Neural progenitor cell (in vitro differentiated cells): ENCODE measurements at regions not wholly inside any gene's neighbourhood (a gene's known extent, or its start where the extent isn't known, plus 50 kb on each side); places are given as distances from the start of the nearest gene placed in this dataset.

Experiments used
- DNase-seq: peaks from one replicate; pipeline ENCODE4 v3.0.0-alpha.2; 2016; ENCODE audit warnings: low spot score
- H2AFZ ChIP-seq: fragments of 200-600 bp; sonication (generic); replicated peaks from 2 replicates; pipeline ENCODE4 v1.6.1; 2016; ENCODE audit warnings: antibody characterized with exemption
- H3F3A ChIP-seq: fragments of 200-600 bp; sonication (generic); 2 replicates; pipeline ENCODE4 v1.6.1; 2016; ENCODE audit warnings: antibody characterized with exemption, low read depth
- H3K27ac ChIP-seq: fragments of 200-600 bp; sonication (generic); 2 replicates; pipeline ENCODE4 v1.5.1; 2016; ENCODE audit warnings: mild to moderate bottlenecking
- H3K27me3 ChIP-seq: fragments of 200-600 bp; sonication (generic); 2 replicates; pipeline ENCODE4 v1.6.1; 2016; ENCODE audit warnings: mild to moderate bottlenecking, moderate library complexity
- H3K36me3 ChIP-seq: fragments of 200-600 bp; sonication (generic); 2 replicates; pipeline ENCODE4 v1.5.1; 2016
- H3K4me1 ChIP-seq: fragments of 200-600 bp; sonication (generic); 2 replicates; pipeline ENCODE4 v1.6.1; 2016; ENCODE audit warnings: mixed run types
- H3K4me2 ChIP-seq: fragments of 200-600 bp; sonication (generic); 2 replicates; pipeline ENCODE4 v1.6.1; 2016
- H3K4me3 ChIP-seq: fragments of 200-600 bp; sonication (generic); 2 replicates; pipeline ENCODE4 v1.5.1; 2016
- H3K79me2 ChIP-seq: fragments of 200-600 bp; sonication (generic); 2 replicates; pipeline ENCODE4 v1.6.1; 2016; ENCODE audit warnings: low read depth
- H3K9ac ChIP-seq: fragments of 200-600 bp; sonication (generic); 2 replicates; pipeline ENCODE4 v1.6.1; 2016
- H3K9me3 ChIP-seq: fragments of 200-600 bp; sonication (generic); 2 replicates; pipeline ENCODE4 v1.5.1; 2016; ENCODE audit warnings: low read depth
- H4K20me1 ChIP-seq: fragments of 200-600 bp; sonication (generic); 2 replicates; pipeline ENCODE4 v1.6.1; 2016; ENCODE audit warnings: low read depth
- H3K27ac Mint-ChIP-seq: 3 replicates; pipeline ENCODE4 v1.8.0; 2021; ENCODE audit warnings: mixed read lengths
- H3K27me3 Mint-ChIP-seq: 2 replicates; pipeline ENCODE4 v1.8.0; 2022; ENCODE audit warnings: low read depth, mild to moderate bottlenecking, inconsistent platforms, moderate library complexity, mixed read lengths; ENCODE audit not compliant: insufficient read depth
- H3K36me3 Mint-ChIP-seq: 3 replicates; pipeline ENCODE4 v1.8.0; 2021; ENCODE audit warnings: mixed read lengths
- H3K4me1 Mint-ChIP-seq: 3 replicates; pipeline ENCODE4 v1.8.0; 2021; ENCODE audit warnings: mixed read lengths
- H3K4me3 Mint-ChIP-seq: 3 replicates; pipeline ENCODE4 v1.8.0; 2021; ENCODE audit warnings: mild to moderate bottlenecking, moderate library complexity, mixed read lengths
- H3K9me3 Mint-ChIP-seq: 3 replicates; pipeline ENCODE4 v1.8.0; 2020; ENCODE audit warnings: mixed read lengths
- EZH2 ChIP-seq: fragments of 200-600 bp; sonication (generic); IDR thresholded peaks from 2 replicates; pipeline ENCODE4 v1.6.1; 2017; ENCODE audit warnings: antibody characterized with exemption, mild to moderate bottlenecking, moderate library complexity
- EZH2phosphoT487 ChIP-seq: fragments of 200-600 bp; sonication (generic); IDR thresholded peaks from 2 replicates; pipeline ENCODE4 v1.6.1; 2017; ENCODE audit warnings: antibody characterized with exemption
- TF ChIP-seq, protein P1 (sequence below): fragments of 200-600 bp; sonication (generic); IDR thresholded peaks from 2 replicates; pipeline ENCODE4 v1.5.1; 2017; ENCODE audit warnings: antibody characterized with exemption, mild to moderate bottlenecking

DNA sequence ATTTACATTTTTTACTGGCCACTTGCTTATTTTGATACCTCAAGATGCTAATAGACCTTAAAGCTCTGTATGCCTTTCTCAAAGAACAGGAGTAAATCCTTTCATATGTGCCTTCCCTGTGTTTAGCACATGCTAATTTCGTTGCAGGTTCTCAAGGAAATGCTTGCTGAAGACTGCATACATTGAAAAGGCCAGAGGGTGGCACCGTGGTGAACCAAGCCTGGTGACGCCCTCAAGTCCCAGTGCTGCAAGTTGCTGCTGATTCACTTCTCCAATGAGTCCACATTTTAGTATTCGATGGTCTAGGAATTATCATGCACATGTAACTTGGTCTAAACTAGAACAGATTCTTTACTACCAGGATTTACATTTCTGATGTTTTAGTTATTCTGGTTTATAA, 94.1 kb downstream of the CLDN17 start:
- DNase-seq, result peak; percentile 64
- Mint-ChIP-seq H3K4me1 (peaks cover 2% of the 10 kb centered on the region), H3K27me3 (no peaks in the 10 kb centered on the region), H3K36me3 (no peaks in the 10 kb centered on the region), H3K4me3 (no peak overlapping the region), H3K9me3 (peaks cover 28% of the 10 kb centered on the region), H3K27ac (no peak overlapping the region)
- H3K9ac ChIP-seq, result no peak overlapping the region
- H3K4me2 ChIP-seq, result no peak overlapping the region
- H3K36me3 ChIP-seq, result no peaks in the 10 kb centered on the region
- H3F3A ChIP-seq, result no peaks in the 10 kb centered on the region
- no peaks in the 10 kb centered on the region for H3K4me1 ChIP-seq
- H3K4me3 ChIP-seq, result no peak overlapping the region
- H4K20me1 ChIP-seq, result no peaks in the 10 kb centered on the region
- H2AFZ ChIP-seq, result no peak overlapping the region
- no peaks in the 10 kb centered on the region for H3K27me3 ChIP-seq
- H3K27ac ChIP-seq, result no peak overlapping the region
- H3K79me2 ChIP-seq, result no peaks in the 10 kb centered on the region
- no peaks in the 10 kb centered on the region for H3K9me3 ChIP-seq
- no peak for TF ChIP-seq EZH2
- TF ChIP-seq, protein P1, sequence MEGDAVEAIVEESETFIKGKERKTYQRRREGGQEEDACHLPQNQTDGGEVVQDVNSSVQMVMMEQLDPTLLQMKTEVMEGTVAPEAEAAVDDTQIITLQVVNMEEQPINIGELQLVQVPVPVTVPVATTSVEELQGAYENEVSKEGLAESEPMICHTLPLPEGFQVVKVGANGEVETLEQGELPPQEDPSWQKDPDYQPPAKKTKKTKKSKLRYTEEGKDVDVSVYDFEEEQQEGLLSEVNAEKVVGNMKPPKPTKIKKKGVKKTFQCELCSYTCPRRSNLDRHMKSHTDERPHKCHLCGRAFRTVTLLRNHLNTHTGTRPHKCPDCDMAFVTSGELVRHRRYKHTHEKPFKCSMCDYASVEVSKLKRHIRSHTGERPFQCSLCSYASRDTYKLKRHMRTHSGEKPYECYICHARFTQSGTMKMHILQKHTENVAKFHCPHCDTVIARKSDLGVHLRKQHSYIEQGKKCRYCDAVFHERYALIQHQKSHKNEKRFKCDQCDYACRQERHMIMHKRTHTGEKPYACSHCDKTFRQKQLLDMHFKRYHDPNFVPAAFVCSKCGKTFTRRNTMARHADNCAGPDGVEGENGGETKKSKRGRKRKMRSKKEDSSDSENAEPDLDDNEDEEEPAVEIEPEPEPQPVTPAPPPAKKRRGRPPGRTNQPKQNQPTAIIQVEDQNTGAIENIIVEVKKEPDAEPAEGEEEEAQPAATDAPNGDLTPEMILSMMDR, result peak; percentile 52
- TF ChIP-seq EZH2phosphoT487, result no peak

DNA sequence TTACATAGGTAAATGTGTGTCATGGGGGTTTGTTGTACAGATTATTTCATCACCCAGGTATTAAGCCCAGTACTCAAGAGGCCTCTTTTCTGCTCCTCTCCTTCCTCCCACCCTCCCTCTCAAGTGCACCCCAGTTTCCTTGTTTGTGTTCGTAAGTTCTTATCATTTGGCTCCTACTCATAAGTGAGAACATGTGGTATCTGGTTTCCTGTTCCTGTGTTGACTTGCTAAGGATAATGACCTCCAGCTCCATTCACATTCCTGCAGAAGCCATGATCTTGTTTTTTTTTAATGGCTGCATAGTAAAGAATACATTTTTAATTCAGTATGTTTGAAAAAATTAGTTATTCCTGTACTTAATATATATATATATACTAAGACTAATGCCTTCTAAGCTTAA, 107.7 kb downstream of the CLDN17 start:
- no peaks in the 10 kb centered on the region for H4K20me1 ChIP-seq
- H3K79me2 ChIP-seq, result no peaks in the 10 kb centered on the region
- H3K4me3 ChIP-seq, result no peak overlapping the region
- H3K27ac ChIP-seq, result no peak overlapping the region
- Mint-ChIP-seq H3K4me1 (peaks cover 15% of the 10 kb centered on the region), H3K36me3 (no peaks in the 10 kb centered on the region), H3K9me3 (peaks cover 8% of the 10 kb centered on the region), H3K4me3 (no peak overlapping the region), H3K27me3 (no peaks in the 10 kb centered on the region), H3K27ac (no peak overlapping the region)
- H3K9ac ChIP-seq, result no peak overlapping the region
- no peaks in the 10 kb centered on the region for H3K27me3 ChIP-seq
- H3F3A ChIP-seq, result no peaks in the 10 kb centered on the region
- no peak for DNase-seq
- no peak overlapping the region for H2AFZ ChIP-seq
- no peaks in the 10 kb centered on the region for H3K4me1 ChIP-seq
- H3K4me2 ChIP-seq, result no peak overlapping the region
- no peaks in the 10 kb centered on the region for H3K9me3 ChIP-seq
- no peak for TF ChIP-seq EZH2phosphoT487
- no peak for TF ChIP-seq EZH2
- TF ChIP-seq, protein P1, result no peak
- no peaks in the 10 kb centered on the region for H3K36me3 ChIP-seq

DNA sequence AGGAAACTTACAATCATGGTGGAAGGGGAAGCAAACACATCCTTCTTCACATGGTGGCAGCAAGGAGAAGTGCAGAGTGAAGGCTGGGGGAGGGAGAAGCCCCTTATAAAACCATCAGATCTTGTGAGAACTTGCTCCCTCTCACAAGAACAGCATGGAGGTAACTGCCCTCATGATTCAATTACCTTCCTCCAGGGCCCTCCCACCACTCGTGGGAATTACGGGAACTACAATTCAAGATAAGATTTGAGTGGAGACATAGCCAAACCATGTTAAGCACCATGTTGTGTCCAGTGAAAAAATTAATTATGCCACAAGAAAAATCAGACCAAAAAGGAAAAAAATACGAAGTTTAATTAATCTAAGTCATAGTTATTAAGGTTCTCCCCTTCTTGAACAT, 109.5 kb downstream of the CLDN17 start:
- DNase-seq, result no peak

More for the DNA sequence above, 109.5 kb downstream of the CLDN17 start:
- Histone ChIP-seq H3K4me2 (no peak overlapping the region), H3K27ac (no peak overlapping the region), H3F3A (no peaks in the 10 kb centered on the region), H3K4me1 (no peaks in the 10 kb centered on the region), H3K36me3 (no peaks in the 10 kb centered on the region), H3K27me3 (no peaks in the 10 kb centered on the region), H3K4me3 (no peak overlapping the region), H3K79me2 (no peaks in the 10 kb centered on the region), H3K9ac (no peak overlapping the region), H4K20me1 (no peaks in the 10 kb centered on the region), H3K9me3 (no peaks in the 10 kb centered on the region), H2AFZ (no peak overlapping the region)
- Mint-ChIP-seq H3K36me3 (no peaks in the 10 kb centered on the region), H3K27ac (no peak overlapping the region), H3K27me3 (no peaks in the 10 kb centered on the region), H3K9me3 (peaks cover 8% of the 10 kb centered on the region), H3K4me1 (peaks cover 21% of the 10 kb centered on the region), H3K4me3 (no peak overlapping the region)
- TF ChIP-seq EZH2phosphoT487, result no peak
- TF ChIP-seq EZH2, result no peak
- TF ChIP-seq, protein P1, result no peak
